ENCODE measurements at regions not wholly inside any gene's neighbourhood (a gene's known extent, or its start where the extent isn't known, plus 50 kb on each side); places are given as distances from the start of the nearest gene placed in this dataset.

DNA sequence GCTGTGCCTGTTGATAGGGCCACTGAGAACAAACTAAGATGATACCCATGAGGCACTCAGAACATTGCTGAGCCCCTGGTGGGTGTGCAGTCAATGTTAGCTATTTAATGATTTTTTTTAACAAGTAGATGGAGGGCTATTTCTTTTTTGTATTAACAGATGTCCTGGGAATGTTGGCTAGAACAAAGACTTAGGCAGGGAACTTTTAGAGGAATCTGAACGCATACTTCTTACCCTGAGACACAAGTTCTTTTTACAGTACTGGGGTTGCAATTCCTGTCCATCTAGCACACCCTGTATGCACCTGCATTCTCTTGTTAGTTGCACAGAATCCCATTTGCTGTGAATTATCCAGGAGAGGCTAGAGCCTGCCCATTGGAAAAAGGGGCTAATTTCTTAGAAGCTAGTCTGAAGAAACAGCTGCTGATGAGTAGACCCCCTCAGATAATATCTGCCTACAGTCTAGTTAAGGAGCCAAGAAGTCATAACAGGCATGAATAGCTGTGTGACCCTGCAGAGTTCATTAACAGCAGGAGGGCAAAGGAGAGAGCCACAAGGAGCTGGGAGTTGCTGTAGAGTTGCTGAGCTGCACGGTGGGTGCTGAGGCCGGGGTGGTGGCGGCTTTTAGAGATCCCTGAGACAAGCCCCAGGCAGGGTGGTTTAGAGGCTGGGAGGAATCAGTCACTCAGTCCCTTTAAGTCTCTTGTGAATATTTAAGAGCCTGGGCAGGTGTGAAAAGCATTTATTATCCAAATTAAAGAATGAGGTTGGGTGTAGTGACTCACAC is 103.7 kb upstream of the FZD8 start:
- DNase-seq (no peak), ATAC-seq (no peak)
- Histone ChIP-seq H3K4me3 (no peak overlapping the region), H3K36me3 (ENCODE audit: low read depth) (no peaks in the 10 kb centered on the region), H3K4me1 (ENCODE audit: low read depth) (no peaks in the 10 kb centered on the region), H3K9me3 (no peaks in the 10 kb centered on the region)
- intact Hi-C loops (cut with DNase I, micrococcal nuclease): no loop called here
- TF ChIP-seq, protein P1, sequence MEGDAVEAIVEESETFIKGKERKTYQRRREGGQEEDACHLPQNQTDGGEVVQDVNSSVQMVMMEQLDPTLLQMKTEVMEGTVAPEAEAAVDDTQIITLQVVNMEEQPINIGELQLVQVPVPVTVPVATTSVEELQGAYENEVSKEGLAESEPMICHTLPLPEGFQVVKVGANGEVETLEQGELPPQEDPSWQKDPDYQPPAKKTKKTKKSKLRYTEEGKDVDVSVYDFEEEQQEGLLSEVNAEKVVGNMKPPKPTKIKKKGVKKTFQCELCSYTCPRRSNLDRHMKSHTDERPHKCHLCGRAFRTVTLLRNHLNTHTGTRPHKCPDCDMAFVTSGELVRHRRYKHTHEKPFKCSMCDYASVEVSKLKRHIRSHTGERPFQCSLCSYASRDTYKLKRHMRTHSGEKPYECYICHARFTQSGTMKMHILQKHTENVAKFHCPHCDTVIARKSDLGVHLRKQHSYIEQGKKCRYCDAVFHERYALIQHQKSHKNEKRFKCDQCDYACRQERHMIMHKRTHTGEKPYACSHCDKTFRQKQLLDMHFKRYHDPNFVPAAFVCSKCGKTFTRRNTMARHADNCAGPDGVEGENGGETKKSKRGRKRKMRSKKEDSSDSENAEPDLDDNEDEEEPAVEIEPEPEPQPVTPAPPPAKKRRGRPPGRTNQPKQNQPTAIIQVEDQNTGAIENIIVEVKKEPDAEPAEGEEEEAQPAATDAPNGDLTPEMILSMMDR (IDR thresholded peaks at IDR 0.05): no peak

DNA sequence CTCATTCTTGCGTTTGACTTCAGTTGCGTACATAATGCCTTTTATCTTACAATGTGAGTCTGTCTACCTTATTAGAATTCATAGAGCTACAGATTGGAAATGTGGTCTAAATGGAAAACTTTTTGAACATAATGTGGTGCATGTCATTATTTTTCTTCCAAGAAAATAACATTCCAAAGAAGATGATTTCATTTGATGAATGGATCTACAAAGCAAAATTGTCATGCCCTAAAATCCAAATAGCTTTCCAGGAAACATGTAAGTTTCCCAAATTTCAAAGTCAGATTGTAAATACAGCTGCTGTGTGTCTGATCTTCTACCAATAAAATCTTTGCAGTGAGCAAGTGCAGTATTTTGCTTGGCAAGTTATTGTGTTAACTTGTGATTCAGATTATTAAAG is 101.8 kb upstream of the FZD8 start:
- no peak for ATAC-seq
- intact Hi-C loops (cut with DNase I, micrococcal nuclease): no loop called here

DNA sequence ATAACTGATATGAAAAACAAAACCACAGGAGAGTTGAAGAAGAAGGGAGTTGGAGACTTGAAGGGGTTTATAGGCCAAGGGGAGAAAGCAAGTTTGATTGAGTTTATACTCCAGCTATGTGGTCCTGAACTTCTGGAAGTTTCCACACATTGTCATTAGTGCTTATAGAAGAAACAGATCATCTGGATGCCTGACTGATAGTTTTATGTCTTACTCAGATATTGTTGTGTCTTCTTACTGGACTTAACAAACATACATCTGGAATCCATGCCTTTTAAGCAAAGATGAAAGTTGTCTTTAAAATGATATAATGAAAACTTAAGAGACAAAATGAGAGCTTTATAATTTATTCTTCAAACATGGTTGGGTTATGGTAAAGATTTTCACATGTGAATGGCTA is 101.3 kb upstream of the FZD8 start:
- intact Hi-C loops (cut with DNase I, micrococcal nuclease): no loop called here
- H3K4me3 ChIP-seq: no peak overlapping the region
- no peaks in the 10 kb centered on the region for H3K4me1 ChIP-seq (ENCODE audit: low read depth)
- H3K36me3 ChIP-seq (ENCODE audit: low read depth): no peaks in the 10 kb centered on the region
- TF ChIP-seq, protein P1 (IDR thresholded peaks at IDR 0.05): no peak
- DNase-seq (no peak), ATAC-seq (no peak)
- H3K9me3 ChIP-seq: no peaks in the 10 kb centered on the region

More for the DNA sequence above, 101.8 kb upstream of the FZD8 start:
- TF ChIP-seq, protein P1 (IDR thresholded peaks at IDR 0.05): no peak
- Histone ChIP-seq H3K4me3 (no peak overlapping the region), H3K36me3 (ENCODE audit: low read depth) (no peaks in the 10 kb centered on the region), H3K4me1 (ENCODE audit: low read depth) (no peaks in the 10 kb centered on the region), H3K9me3 (no peaks in the 10 kb centered on the region)
- no peak for DNase-seq

DNA sequence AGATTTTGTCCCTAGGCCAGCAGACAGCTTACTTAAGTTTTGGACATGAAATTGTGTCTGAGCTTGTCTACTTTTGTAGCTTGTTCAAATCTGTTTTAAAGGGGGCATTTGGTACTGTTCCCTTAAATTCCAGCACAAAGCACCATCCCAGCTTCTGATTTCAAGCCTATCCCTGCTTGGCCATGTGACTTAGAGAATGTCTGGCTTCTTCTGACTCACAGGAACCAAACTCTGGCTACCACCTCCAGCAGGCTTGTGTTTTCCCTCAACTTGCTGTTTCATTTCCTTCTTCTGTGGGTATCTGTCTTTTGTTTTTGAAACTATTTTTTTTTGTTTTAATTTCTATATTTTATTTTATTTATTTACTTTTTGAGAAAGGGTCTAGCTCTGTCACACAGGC is 97.9 kb upstream of the FZD8 start:
- Histone ChIP-seq H3K4me3 (no peak overlapping the region), H3K4me1 (ENCODE audit: low read depth) (no peaks in the 10 kb centered on the region), H3K9me3 (no peaks in the 10 kb centered on the region), H3K36me3 (ENCODE audit: low read depth) (no peaks in the 10 kb centered on the region)
- DNase-seq (no peak), ATAC-seq (no peak)
- intact Hi-C loops (cut with DNase I, micrococcal nuclease): no loop called here
- TF ChIP-seq, protein P1 (IDR thresholded peaks at IDR 0.05): no peak

DNA sequence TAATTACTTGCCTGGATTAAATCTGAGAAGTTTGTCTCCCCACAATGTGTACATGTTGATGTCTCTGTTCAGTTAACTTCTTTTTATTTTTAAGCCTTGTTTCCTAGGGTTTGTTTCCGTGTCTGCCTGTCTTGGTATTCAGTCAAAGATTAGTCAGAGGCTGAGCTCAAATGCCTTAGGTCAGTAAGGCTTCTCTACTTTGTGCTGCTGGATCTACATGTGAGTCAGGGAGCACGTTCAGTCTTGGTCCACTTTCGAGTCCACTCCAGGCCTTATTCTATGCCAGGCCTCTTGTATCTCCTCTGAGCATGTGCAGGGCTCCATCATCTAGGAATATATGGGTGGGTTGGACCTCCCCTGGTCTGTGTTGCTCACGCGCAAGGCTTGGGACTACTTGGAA is 93.3 kb upstream of the FZD8 start:
- TF ChIP-seq, protein P1 (IDR thresholded peaks at IDR 0.05): no peak
- Histone ChIP-seq H3K36me3 (ENCODE audit: low read depth) (no peaks in the 10 kb centered on the region), H3K4me3 (no peak overlapping the region), H3K9me3 (no peaks in the 10 kb centered on the region), H3K4me1 (ENCODE audit: low read depth) (no peaks in the 10 kb centered on the region)
- no peak for DNase-seq
- intact Hi-C loops (cut with DNase I, micrococcal nuclease): no loop called here
- ATAC-seq: peak; percentile 24
